ENCODE measurements at regions not wholly inside any gene's neighbourhood (a gene's known extent, or its start where the extent isn't known, plus 50 kb on each side); places are given as distances from the start of the nearest gene placed in this dataset.

- intact Hi-C loops (cut with DNase I), result no loop called here
- Histone ChIP-seq H3K4me3 (no peak overlapping the region), H3K27me3 (no peaks in the 10 kb centered on the region), H3K27ac (no peak overlapping the region), H3K4me1 (no peaks in the 10 kb centered on the region), H3K9me3 (no peaks in the 10 kb centered on the region), H3K36me3 (replicated peaks in 1 of 2; ENCODE audit: insufficient read depth in 1 of 2, low read depth in 2 of 2) (no peaks in the 10 kb centered on the region)
- no peak for ATAC-seq
- DNase-seq, result peak; percentile 21 to 75 (median 54)
- TF ChIP-seq POLR2A (IDR thresholded peaks at IDR 0.05), result no peak
- TF ChIP-seq, protein P1, sequence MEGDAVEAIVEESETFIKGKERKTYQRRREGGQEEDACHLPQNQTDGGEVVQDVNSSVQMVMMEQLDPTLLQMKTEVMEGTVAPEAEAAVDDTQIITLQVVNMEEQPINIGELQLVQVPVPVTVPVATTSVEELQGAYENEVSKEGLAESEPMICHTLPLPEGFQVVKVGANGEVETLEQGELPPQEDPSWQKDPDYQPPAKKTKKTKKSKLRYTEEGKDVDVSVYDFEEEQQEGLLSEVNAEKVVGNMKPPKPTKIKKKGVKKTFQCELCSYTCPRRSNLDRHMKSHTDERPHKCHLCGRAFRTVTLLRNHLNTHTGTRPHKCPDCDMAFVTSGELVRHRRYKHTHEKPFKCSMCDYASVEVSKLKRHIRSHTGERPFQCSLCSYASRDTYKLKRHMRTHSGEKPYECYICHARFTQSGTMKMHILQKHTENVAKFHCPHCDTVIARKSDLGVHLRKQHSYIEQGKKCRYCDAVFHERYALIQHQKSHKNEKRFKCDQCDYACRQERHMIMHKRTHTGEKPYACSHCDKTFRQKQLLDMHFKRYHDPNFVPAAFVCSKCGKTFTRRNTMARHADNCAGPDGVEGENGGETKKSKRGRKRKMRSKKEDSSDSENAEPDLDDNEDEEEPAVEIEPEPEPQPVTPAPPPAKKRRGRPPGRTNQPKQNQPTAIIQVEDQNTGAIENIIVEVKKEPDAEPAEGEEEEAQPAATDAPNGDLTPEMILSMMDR (IDR thresholded peaks at IDR 0.05), result no peak
- WGBS, 2 donors, result 49 to 53% methylated on average over 10 of the region's 10 CpGs
Measured at GRCh38 chr2:12649602-12650400, 66.9 kb upstream of the TRIB2 start.

DNA sequence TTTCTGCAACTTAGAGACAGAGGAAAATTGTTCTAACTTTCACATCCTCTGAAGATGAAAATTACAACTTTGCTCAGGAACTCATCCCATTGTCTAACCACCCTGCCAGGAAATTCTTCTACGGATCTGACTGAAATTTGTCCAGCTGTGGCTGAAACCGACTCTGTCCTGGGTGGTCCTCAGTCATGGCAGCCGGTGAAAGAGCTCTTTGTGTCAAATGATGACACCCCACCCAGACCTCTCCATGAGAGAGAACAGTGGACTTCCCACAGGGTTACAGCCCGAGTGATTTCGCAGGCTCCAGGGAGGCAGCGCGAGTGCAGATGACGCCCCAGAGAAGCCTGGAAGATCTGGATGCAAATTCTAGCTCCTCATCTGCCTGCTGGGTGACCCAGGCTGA is 65.1 kb upstream of the TRIB2 start:
- Histone ChIP-seq H3K27ac (no peak overlapping the region), H3K36me3 (replicated peaks in 1 of 2; ENCODE audit: insufficient read depth in 1 of 2, low read depth in 2 of 2) (no peaks in the 10 kb centered on the region), H3K27me3 (no peaks in the 10 kb centered on the region), H3K4me1 (no peaks in the 10 kb centered on the region), H3K4me3 (no peak overlapping the region), H3K9me3 (no peaks in the 10 kb centered on the region)
- TF ChIP-seq, protein P1 (IDR thresholded peaks at IDR 0.05), result no peak
- no peak for TF ChIP-seq POLR2A (IDR thresholded peaks at IDR 0.05)
- ATAC-seq (no peak), DNase-seq (no peak)
- 88 to 89% methylated on average over 4 to 8 of the region's 8 CpGs for WGBS, 2 donors
- intact Hi-C loops (cut with DNase I), result no loop called here

DNA sequence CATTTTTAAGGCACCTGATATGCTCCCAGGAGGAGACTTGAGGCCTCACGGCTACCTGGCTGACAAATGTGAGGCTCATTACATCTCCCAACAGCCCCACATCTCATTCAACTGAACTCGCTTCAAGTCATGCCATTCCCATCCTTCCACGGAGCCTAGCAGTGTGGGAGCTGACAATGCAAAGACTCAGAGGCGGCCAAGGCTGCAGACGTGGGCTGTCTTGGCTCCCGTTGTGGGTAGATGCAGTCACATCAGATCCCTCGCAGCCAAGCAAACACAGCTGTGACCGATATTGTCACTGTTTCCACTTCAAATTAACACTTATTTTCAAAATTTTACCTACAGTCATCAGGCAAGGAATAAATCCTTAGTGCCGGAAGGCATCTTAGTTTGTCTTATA is 64.0 kb upstream of the TRIB2 start:
- intact Hi-C loops (cut with DNase I), result no loop called here
- Histone ChIP-seq H3K27ac (no peak overlapping the region), H3K9me3 (no peaks in the 10 kb centered on the region), H3K27me3 (no peaks in the 10 kb centered on the region), H3K4me3 (no peak overlapping the region), H3K4me1 (peaks cover 5% of the 10 kb centered on the region), H3K36me3 (replicated peaks in 1 of 2; ENCODE audit: insufficient read depth in 1 of 2, low read depth in 2 of 2) (no peaks in the 10 kb centered on the region)
- DNase-seq (no peak), ATAC-seq (no peak)
- 79 to 83% methylated on average over 9 of the region's 9 CpGs for WGBS, 2 donors
- TF ChIP-seq, protein P1 (IDR thresholded peaks at IDR 0.05), result no peak
- no peak for TF ChIP-seq POLR2A (IDR thresholded peaks at IDR 0.05)

GRCh38 chr2:12657560-12657959 is 59.2 kb upstream of the TRIB2 start:
- intact Hi-C loops (cut with DNase I), result no loop called here
- Histone ChIP-seq H3K4me1 (peaks cover 15% of the 10 kb centered on the region), H3K9me3 (no peaks in the 10 kb centered on the region), H3K27me3 (no peaks in the 10 kb centered on the region), H3K4me3 (no peak overlapping the region), H3K27ac (peak overlapping the region in 3 of 4 donors; percentile 18 to 59 (median 45)), H3K36me3 (replicated peaks in 1 of 2; ENCODE audit: insufficient read depth in 1 of 2, low read depth in 2 of 2) (no peaks in the 10 kb centered on the region)
- 48 to 51% methylated on average over 6 of the region's 6 CpGs for WGBS, 2 donors
- TF ChIP-seq, protein P1 (IDR thresholded peaks at IDR 0.05), result no peak
- TF ChIP-seq POLR2A (IDR thresholded peaks at IDR 0.05), result no peak
- DNase-seq (peak; percentile 35 to 76 (median 66)), ATAC-seq (peak; percentile 48)
